ENCODE measurements at regions not wholly inside any gene's neighbourhood (a gene's known extent, or its start where the extent isn't known, plus 50 kb on each side); places are given as distances from the start of the nearest gene placed in this dataset.

- TF ChIP-seq FOXK1 (CRISPR knock-in tag; IDR thresholded peaks at IDR 0.05) (no peak), CTCF (IDR thresholded peaks at IDR 0.05) (no peak), ZBTB21 (CRISPR knock-in tag; IDR thresholded peaks at IDR 0.05; ENCODE audit: borderline replicate concordance) (no peak), ZNF138 (CRISPR knock-in tag; conservative IDR thresholded peaks at IDR 0.05) (no peak), JUN (CRISPR knock-in tag; IDR thresholded peaks at IDR 0.05) (no peak), FOXJ3 (CRISPR knock-in tag; IDR thresholded peaks at IDR 0.05; ENCODE audit: borderline replicate concordance) (no peak), ATF2 (CRISPR knock-in tag; IDR thresholded peaks at IDR 0.05; ENCODE audit: borderline replicate concordance, low read depth) (no peak)
Measured at GRCh38 chr7:124269774-124270173, 236.9 kb upstream of the TMEM229A start.

Measured in WTC11 (cell line).